HepG2 (cell line): ENCODE measurements at regions not wholly inside any gene's neighbourhood (a gene's known extent, or its start where the extent isn't known, plus 50 kb on each side); places are given as distances from the start of the nearest gene placed in this dataset.

Experiments used
- ARHGAP35 ChIP-seq: sonication (generic); formaldehyde crosslinking; IDR thresholded peaks from 2 replicates; pipeline ENCODE4 v1.9.0; 2022; ENCODE audit warnings: mild to moderate bottlenecking, inconsistent platforms, moderate library complexity, missing genetic modification reagents, borderline replicate concordance
- BHLHE40 ChIP-seq: IDR thresholded peaks from 2 replicates; pipeline ENCODE4 v1.6.1; 2011; ENCODE audit warnings: low read length, improper control_type of control experiment
- CAMTA2 ChIP-seq: sonication (generic); formaldehyde crosslinking; IDR thresholded peaks from 2 replicates; pipeline ENCODE4 v1.4.0; 2020; ENCODE audit warnings: mild to moderate bottlenecking, missing genetic modification reagents, borderline replicate concordance
- CREBL2 ChIP-seq: sonication (generic); formaldehyde crosslinking; IDR thresholded peaks from 2 replicates; pipeline ENCODE4 v1.8.1; 2023; ENCODE audit warnings: missing genetic modification reagents, mild to moderate bottlenecking, borderline replicate concordance
- RERE ChIP-seq: IDR thresholded peaks from 2 replicates; pipeline ENCODE4 v1.6.1; 2016; ENCODE audit warnings: low read depth, missing genetic modification reagents, missing compliant biosample characterization
- SIX1 ChIP-seq: sonication (generic); formaldehyde crosslinking; IDR thresholded peaks from 2 replicates; pipeline ENCODE4 v1.4.0; 2020; ENCODE audit warnings: missing genetic modification reagents, borderline replicate concordance
- UBTF ChIP-seq: sonication (generic); formaldehyde crosslinking; IDR thresholded peaks from 2 replicates; pipeline ENCODE4 v1.4.0; 2020; ENCODE audit warnings: mild to moderate bottlenecking, missing genetic modification reagents
- ZNF496 ChIP-seq: sonication (generic); formaldehyde crosslinking; IDR thresholded peaks from 2 replicates; pipeline ENCODE4 v1.8.1; 2023; ENCODE audit warnings: mild to moderate bottlenecking, moderate library complexity, missing genetic modification reagents; ENCODE audit not compliant: insufficient replicate concordance

GRCh38 chr1:84745857-84746256 lies 55.6 kb upstream of the SSX2IP start (continued):
- TF ChIP-seq RERE (no peak), CREBL2 (no peak), SIX1 (CRISPR knock-in tag) (no peak), UBTF (CRISPR knock-in tag) (no peak), BHLHE40 (no peak), ZNF496 (CRISPR knock-in tag) (no peak), ARHGAP35 (CRISPR knock-in tag) (no peak), CAMTA2 (CRISPR knock-in tag) (no peak)
